GM19397 (cell line): ENCODE measurements at regions not wholly inside any gene's neighbourhood (a gene's known extent, or its start where the extent isn't known, plus 50 kb on each side); places are given as distances from the start of the nearest gene placed in this dataset.
"Not testable (repeated sequence)": the region's sequence is repeated elsewhere in the genome, so short reads cannot be mapped to it uniquely, and the experiment has no call there.

Experiments
- ATAC-seq: cut with Tn5 transposase; IDR thresholded peaks from one replicate; pipeline ENCODE4 v1.9.1; 2021; ENCODE audit warnings: mild to moderate bottlenecking, moderate library complexity; ENCODE audit not compliant: unreplicated experiment

GRCh38 chr9:95788021-95788420 lies 87.5 kb upstream of the ERCC6L2 start:
- ATAC-seq: no peak

DNA sequence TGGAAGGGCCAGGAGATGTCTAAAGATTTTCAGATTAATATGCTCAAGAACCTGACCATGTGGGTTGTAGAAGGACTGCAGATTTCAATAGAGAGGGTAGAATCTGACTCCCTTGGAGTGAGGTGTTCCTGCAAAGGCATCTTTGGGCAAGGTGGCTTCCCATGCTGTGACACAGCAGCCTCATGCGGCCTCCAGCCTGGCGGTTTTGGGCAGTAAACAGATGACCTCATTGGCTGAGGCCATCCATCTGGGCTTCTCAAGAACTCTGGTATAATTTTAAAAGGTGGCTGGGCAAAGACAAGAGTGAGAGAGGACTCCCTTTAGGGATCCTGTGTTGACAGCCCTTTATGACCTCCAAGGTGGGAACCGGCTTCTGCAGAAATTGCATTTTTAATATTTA lies 90.3 kb upstream of the ERCC6L2 start:
- ATAC-seq: no peak

GRCh38 chr9:95784318-95784717 lies 91.2 kb upstream of the ERCC6L2 start:
- no peak for ATAC-seq

DNA sequence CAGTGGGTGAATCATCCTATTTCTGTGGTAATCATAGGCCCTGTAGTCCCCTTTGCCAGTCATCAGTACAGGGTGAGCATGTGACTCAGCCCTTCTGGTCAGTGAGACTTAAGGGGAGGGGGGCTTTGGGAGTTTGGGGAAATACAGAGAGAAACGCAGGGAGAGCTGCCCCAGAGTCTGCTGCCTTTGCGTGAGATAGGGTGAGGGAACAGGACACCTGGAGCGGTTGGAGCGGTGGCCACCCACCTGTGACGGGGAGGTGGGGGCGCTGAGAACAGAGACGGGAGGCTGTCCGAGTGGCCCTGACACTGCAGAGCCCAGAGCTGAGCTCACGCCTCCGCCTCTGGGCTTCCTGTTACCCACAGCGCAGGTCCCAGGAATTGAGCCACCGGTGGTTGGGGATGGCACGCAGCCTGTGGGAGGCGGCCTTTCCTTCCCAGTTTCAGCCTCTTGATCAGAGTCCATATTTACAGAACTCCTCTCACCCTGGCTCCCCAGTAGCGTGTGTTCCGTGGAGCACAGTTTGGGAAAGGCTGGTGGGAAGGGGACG lies 92.0 kb upstream of the ERCC6L2 start:
- ATAC-seq: no peak

GRCh38 chr9:95780751-95781150 lies 94.7 kb upstream of the ERCC6L2 start:
- no peak for ATAC-seq

- ATAC-seq: no peak
These were observed 95.4 kb upstream of the ERCC6L2 start for GRCh38 chr9:95780121-95780520.

DNA sequence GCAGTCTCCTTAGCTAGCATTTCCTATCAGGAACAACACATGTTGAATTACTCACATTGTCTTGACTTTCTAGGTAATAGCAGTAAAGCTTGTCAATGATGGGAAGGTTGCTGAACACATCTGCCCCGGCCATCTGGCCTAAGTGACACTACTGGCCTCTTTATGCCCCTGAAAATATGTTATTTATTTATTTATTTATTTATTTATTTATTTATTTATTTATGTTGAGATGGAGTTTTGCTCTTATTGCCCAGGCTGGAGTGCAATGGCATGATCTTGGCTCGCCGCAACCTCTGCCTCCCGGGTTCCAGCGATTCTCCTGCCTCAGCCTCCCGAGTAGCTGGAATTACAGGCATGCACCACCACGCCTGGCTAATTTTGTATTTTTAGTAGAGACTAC lies 95.9 kb upstream of the ERCC6L2 start:
- not testable (repeated sequence) for ATAC-seq

DNA sequence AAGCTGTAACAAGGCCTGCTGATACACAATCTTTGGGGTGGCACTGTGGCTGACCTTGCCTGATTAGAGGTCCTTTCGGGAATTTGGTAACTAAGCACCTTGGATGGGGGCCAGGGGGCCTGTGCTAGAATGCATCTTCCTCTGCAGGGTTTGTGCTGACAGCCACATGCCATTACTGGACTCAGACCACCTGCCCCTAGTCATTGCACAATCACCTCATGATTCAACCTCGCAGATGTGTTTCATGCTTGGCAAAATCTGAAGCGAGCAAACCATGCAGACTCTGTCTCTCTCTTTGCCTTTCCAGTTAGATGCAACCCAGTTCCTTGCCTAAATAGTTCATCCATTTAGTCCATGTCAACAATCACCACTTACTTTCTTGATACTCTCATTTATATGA lies 96.5 kb upstream of the ERCC6L2 start:
- no peak for ATAC-seq

DNA sequence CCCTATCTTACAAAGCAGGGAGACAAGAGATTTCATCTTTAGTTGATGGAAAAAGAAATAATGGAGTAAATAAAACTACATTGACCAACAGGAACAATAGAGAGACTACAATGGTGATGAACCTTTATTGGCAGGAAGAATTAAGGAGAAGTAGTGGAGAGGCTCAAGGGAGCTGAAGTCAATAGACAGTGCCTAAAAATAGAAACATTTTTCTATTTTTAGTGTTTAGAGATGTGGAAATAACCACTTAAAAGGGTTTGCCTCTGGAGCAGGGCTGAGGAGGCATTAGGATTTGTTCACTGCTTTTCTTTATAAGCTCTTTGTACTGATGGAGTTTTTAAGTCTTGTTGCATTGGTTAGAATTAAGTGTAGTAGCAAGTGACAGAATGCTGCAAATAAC lies 98.4 kb upstream of the ERCC6L2 start:
- no peak for ATAC-seq

- ATAC-seq: no peak
These were observed 99.3 kb upstream of the ERCC6L2 start for GRCh38 chr9:95776176-95776575.

DNA sequence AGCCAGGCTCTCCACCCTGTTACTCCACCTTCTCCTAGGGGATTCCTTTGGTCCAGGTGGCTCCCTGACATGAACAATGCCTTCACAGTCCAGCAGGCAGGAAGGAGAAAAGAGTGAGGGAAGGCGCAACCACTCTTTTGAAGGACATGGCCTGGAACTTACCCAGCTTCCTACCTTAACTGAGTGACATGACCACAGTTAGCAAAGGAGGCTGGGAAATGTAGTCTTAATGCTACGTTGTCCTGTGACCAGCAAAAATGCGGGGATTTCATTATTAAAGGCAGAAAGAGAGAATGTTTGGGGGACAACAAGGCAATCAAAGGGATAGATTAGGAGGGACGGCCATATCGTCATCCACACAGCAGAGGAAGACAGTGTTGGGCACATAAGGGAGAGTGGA lies 100.3 kb upstream of the ERCC6L2 start:
- no peak for ATAC-seq

DNA sequence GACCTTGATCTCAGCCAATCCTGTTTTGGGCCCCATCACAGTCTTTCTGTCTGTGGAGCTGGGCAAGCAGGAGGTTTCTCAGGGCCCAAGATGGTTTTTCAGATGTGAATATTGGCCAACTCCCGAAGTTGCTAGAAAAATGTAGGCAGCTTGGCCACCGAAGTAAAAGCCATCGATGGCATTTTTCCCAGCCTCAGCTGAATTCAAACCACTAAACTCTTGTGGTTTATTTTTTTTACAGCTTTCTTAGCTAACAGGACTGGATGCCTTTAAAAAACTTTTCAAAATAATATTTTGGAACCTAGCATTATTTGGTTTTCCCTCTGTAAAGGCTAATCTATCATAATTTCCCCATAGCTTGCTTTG lies 102.5 kb upstream of the ERCC6L2 start:
- no peak for ATAC-seq

- no peak for ATAC-seq
These were observed 103.0 kb upstream of the ERCC6L2 start for GRCh38 chr9:95772320-95773052.

DNA sequence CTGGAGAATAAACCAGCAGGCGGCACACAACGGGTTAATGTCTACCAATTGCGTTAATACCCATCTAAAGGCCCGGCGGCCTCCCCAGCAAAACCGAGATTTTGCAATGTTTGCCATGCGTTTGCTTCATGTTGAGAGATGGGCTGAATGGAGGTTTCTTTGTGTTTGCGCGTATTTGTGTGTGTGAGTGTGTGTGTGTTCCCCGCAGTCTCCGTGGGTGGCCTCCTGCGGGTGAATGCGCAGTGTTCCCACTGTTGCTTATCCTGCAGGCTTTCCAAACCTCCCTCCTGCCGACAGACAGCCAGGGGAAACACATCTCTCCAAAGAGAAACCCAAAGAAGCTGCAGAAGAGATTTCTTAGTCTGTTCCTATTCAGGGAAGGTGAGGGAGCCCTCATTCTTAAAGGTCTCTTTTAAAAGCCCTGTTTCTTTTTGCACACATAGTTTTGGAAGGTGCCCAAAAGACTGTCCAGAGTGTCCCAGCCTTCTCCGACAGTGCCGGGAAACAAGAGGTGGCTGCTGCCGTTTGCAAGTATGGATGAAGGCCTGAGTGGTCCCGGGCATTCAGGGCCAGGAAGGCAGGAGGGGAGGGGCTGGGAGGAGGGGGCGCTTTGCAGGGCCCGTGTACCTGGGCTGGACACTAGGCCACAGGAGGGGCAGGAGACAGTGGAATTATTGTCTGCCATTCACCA lies 103.8 kb upstream of the ERCC6L2 start:
- no peak for ATAC-seq

- no peak for ATAC-seq
These were observed 104.8 kb upstream of the ERCC6L2 start for GRCh38 chr9:95770653-95771131.

- no peak for ATAC-seq
These were observed 105.5 kb upstream of the ERCC6L2 start for GRCh38 chr9:95769909-95770433.

DNA sequence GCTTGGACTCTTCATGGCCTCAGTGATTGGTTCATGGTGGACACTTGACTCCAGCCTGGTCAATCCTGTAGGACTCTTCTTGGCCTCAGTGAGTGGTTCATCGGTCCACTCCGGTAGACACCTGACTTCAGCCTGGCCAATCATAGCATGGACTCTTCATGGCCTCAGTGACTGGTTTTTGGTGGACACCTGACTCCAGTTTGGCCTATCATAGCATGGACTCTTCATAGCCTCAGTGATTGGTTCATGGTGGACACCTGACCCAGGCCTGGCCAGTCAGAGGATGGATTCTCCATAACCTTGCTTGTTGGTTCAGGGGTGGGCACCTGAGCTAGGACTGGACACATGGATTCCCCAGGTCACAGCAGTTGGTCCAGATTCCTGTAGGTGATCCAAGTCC lies 106.0 kb upstream of the ERCC6L2 start:
- no peak for ATAC-seq

GRCh38 chr9:95766906-95767305 lies 108.6 kb upstream of the ERCC6L2 start:
- ATAC-seq: no peak

DNA sequence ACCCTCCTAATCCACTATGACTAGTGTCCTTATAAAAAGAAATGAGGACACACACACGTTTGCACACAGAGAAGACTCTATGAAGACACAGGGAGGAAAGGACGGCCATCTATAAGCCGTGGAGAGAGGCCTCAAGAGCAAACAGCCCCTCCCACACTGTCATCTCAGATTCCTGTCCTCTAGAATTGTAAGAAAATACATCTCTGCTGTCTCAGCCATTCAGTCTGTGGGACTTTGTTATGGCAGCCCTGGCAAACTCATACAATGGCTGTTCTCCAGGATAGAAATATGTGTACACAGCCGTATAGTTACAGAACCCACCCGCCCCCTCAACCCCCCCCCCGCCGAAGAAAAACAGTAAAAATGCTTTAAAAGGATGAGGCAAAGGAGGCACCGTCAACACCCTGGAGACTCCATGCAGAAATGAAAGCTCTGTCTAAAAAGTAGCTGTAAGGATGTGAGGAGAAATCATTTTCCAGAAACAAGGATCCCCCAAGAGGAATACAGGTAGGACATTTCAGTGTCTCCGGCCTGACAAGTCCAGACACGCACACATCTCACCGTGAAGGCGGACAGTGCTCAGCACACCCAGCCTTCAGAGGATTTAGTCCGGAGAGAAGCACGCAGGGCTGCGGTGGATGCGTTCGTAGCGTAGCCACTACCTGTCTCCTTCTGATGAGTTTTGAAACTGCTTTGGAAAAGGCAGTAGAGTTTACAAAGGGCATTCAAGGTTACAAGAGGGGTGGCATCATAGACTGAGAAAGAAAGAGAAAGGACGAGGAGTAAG lies 110.8 kb upstream of the ERCC6L2 start:
- no peak for ATAC-seq

DNA sequence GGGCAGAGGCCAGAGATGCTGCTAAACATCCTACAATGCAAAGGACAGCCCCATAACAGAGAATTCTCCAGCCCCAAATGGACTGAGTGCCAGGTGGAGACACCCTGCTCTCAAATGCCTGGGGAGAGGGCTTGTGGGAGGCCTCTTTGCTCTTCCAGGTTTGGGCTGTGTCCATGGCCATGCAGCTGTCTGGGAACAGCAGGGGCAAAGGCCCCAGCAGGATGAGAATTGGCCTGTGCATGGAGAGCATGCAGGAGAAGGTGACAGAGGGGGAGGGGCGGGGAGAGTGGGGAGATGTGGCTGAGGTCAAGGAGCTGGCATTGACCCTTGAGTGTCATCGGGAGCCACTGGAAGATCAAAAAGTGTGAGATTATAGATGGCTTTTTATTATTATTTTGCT lies 111.5 kb upstream of the ERCC6L2 start:
- no peak for ATAC-seq

DNA sequence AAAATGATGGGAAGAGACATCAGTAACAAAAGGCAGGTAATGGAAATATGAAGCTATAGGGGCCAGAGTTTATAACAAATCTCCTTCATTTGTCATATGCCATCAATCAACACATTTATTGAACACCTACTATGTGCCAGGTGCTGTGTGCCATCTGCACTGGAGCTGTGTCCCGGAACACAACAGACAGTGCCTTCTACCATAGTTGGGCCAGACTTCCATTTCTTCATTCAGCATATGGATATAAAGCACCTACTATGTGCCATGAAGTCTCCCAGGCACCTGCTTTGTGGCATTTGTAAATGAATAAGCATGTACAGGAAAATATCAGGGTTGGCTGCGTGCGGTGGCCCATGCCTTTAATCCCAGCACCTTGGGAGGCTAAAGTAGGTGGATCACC lies 112.5 kb upstream of the ERCC6L2 start:
- ATAC-seq: no peak
